ENCODE measurements at regions not wholly inside any gene's neighbourhood (a gene's known extent, or its start where the extent isn't known, plus 50 kb on each side); places are given as distances from the start of the nearest gene placed in this dataset.

- Histone ChIP-seq H3K27me3 (no peaks in the 10 kb centered on the region), H3K27ac (peak overlapping the region; percentile 5 to 25), H3K9me3 (no peaks in the 10 kb centered on the region), H3K36me3 (no peaks in the 10 kb centered on the region), H3K4me3 (no peak overlapping the region), H3K4me1 (peaks cover 0 to 3% of the 10 kb centered on the region in 2 donors)
- TF ChIP-seq POLR2A (IDR thresholded peaks at IDR 0.05): no peak
- no peak for TF ChIP-seq CTCF (IDR thresholded peaks at IDR 0.05)
- intact Hi-C loops (cut with DNase I; ENCODE audit: low total_unique reads): no loop called here
- DNase-seq: no peak
Measured at GRCh38 chr7:18290865-18291264, 204.7 kb upstream of the HDAC9 start.

- peak overlapping the region; percentile 25 to 34 for H3K27ac ChIP-seq
- H3K4me3 ChIP-seq: no peak overlapping the region
- TF ChIP-seq POLR2A (IDR thresholded peaks at IDR 0.05) (no peak), CTCF (IDR thresholded peaks at IDR 0.05) (no peak)
- intact Hi-C loops (cut with DNase I; ENCODE audit: low total_unique reads): no loop called here
- no peaks in the 10 kb centered on the region for H3K36me3 ChIP-seq
- H3K9me3 ChIP-seq: no peaks in the 10 kb centered on the region
- H3K27me3 ChIP-seq: no peaks in the 10 kb centered on the region
- DNase-seq: no peak
- peaks cover 0 to 3% of the 10 kb centered on the region in 2 donors for H3K4me1 ChIP-seq
Measured at GRCh38 chr7:18292584-18292983, 203.0 kb upstream of the HDAC9 start.

- intact Hi-C loops (cut with DNase I; ENCODE audit: low total_unique reads): no loop called here
- no peak for TF ChIP-seq POLR2A (IDR thresholded peaks at IDR 0.05)
- TF ChIP-seq CTCF (IDR thresholded peaks at IDR 0.05): no peak
- H3K4me1 ChIP-seq: peaks cover 0 to 3% of the 10 kb centered on the region in 2 donors
Measured at GRCh38 chr7:18293759-18294158, 201.8 kb upstream of the HDAC9 start.

GRCh38 chr7:18294411-18294810 is 201.1 kb upstream of the HDAC9 start:
- no peak overlapping the region for H3K4me3 ChIP-seq
- intact Hi-C loops (cut with DNase I; ENCODE audit: low total_unique reads): no loop called here
- no peaks in the 10 kb centered on the region for H3K9me3 ChIP-seq
- no peaks in the 10 kb centered on the region for H3K36me3 ChIP-seq
- H3K27ac ChIP-seq: no peak overlapping the region
- DNase-seq: no peak
- no peaks in the 10 kb centered on the region for H3K27me3 ChIP-seq
- H3K4me1 ChIP-seq: peaks cover 0 to 3% of the 10 kb centered on the region in 2 donors
- TF ChIP-seq CTCF (IDR thresholded peaks at IDR 0.05) (no peak), POLR2A (IDR thresholded peaks at IDR 0.05) (no peak)

More at GRCh38 chr7:18293759-18294158, 201.8 kb upstream of the HDAC9 start:
- H3K9me3 ChIP-seq: no peaks in the 10 kb centered on the region
- no peak overlapping the region for H3K27ac ChIP-seq
- no peak for DNase-seq
- no peaks in the 10 kb centered on the region for H3K36me3 ChIP-seq
- no peak overlapping the region for H3K4me3 ChIP-seq
- no peaks in the 10 kb centered on the region for H3K27me3 ChIP-seq

- no peak for TF ChIP-seq POLR2A (IDR thresholded peaks at IDR 0.05)
- TF ChIP-seq CTCF (IDR thresholded peaks at IDR 0.05): no peak
- Histone ChIP-seq H3K4me3 (no peak overlapping the region), H3K4me1 (peaks cover 0 to 3% of the 10 kb centered on the region in 2 donors), H3K27me3 (no peaks in the 10 kb centered on the region), H3K9me3 (no peaks in the 10 kb centered on the region), H3K36me3 (no peaks in the 10 kb centered on the region), H3K27ac (no peak overlapping the region)
- intact Hi-C loops (cut with DNase I; ENCODE audit: low total_unique reads): no loop called here
- DNase-seq: no peak
Measured at GRCh38 chr7:18295781-18296423, 199.6 kb upstream of the HDAC9 start.
